Ishikawa (cell line): ENCODE measurements at regions not wholly inside any gene's neighbourhood (a gene's known extent, or its start where the extent isn't known, plus 50 kb on each side); places are given as distances from the start of the nearest gene placed in this dataset.

Experiments used
- CEBPB ChIP-seq: IDR thresholded peaks from 2 replicates; pipeline ENCODE4 v1.6.1; 2012
- CREB1 ChIP-seq: IDR thresholded peaks from 2 replicates; pipeline ENCODE4 v1.6.1; 2012; ENCODE audit warnings: low read depth
- EGR1 ChIP-seq: IDR thresholded peaks from 2 replicates; pipeline ENCODE4 v1.6.1; 2012
- EP300 ChIP-seq: IDR thresholded peaks from 2 replicates; pipeline ENCODE4 v1.6.1; 2012; ENCODE audit warnings: borderline replicate concordance
- FOXM1 ChIP-seq: IDR thresholded peaks from 2 replicates; pipeline ENCODE4 v1.6.1; 2012; ENCODE audit warnings: low read depth, borderline replicate concordance
- NFIC ChIP-seq: IDR thresholded peaks from 2 replicates; pipeline ENCODE4 v1.6.1; 2012
- RAD21 ChIP-seq: IDR thresholded peaks from 2 replicates; pipeline ENCODE4 v1.6.1; 2012; ENCODE audit warnings: low read depth
- REST ChIP-seq: IDR thresholded peaks from 2 replicates; pipeline ENCODE4 v1.6.1; 2012; ENCODE audit warnings: low read depth, mild to moderate bottlenecking
- TAF1 ChIP-seq: IDR thresholded peaks from 2 replicates; pipeline ENCODE4 v1.6.1; 2012; ENCODE audit warnings: low read depth, mild to moderate bottlenecking
- TCF12 ChIP-seq: IDR thresholded peaks from 2 replicates; pipeline ENCODE4 v1.6.1; 2012; ENCODE audit warnings: low read depth
- TEAD4 ChIP-seq: IDR thresholded peaks from 2 replicates; pipeline ENCODE4 v1.6.1; 2012
- USF1 ChIP-seq: IDR thresholded peaks from 2 replicates; pipeline ENCODE4 v1.6.1; 2012
- YY1 ChIP-seq: IDR thresholded peaks from 2 replicates; pipeline ENCODE4 v1.6.1; 2012; ENCODE audit warnings: low read depth
- ZBTB7A ChIP-seq: IDR thresholded peaks from 2 replicates; pipeline ENCODE4 v1.6.1; 2012; ENCODE audit warnings: low read depth
- TF ChIP-seq, protein P1 (sequence below): IDR thresholded peaks from 2 replicates; pipeline ENCODE4 v1.6.1; 2012

DNA sequence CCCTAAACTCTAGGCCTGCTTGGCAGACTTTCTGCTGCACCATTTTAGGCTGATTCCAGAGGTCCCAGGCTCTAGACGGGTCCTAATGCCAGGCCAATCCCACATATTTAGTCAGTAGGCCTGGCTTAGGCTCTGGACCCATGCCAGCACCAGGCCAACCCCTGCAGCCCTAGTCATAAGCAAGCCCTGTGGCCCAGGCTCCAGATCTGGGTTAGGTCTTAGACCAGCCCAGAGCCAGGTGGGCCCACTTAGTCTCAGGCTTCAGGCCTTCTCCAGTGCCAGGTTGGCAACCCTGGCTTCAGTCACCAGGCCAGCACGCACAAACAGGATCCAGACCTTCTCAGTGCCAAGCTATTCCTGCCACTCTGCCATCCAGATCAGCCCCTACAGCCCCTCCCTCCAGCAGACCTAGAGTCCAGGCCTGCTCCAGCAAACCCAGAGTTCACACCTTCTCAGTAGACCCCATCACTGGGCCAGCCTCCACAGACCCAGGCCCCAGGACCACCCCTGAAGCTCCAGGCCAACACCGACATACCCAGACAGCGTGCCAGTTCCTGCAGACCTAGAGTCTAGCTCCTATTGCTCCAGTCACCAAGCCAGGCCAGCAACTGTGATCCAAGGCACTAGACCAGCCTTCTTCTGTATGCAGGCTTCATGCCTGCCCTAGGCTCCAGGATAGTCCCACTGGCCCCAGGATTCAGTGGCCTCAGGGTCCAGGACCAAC lies 467.6 kb downstream of the RWDD3 start:
- TF ChIP-seq CREB1 (no peak), EGR1 (no peak), CEBPB (no peak), TCF12 (no peak), RAD21 (no peak), ZBTB7A (no peak)
- TF ChIP-seq, protein P1, sequence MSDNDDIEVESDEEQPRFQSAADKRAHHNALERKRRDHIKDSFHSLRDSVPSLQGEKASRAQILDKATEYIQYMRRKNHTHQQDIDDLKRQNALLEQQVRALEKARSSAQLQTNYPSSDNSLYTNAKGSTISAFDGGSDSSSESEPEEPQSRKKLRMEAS = no peak

DNA sequence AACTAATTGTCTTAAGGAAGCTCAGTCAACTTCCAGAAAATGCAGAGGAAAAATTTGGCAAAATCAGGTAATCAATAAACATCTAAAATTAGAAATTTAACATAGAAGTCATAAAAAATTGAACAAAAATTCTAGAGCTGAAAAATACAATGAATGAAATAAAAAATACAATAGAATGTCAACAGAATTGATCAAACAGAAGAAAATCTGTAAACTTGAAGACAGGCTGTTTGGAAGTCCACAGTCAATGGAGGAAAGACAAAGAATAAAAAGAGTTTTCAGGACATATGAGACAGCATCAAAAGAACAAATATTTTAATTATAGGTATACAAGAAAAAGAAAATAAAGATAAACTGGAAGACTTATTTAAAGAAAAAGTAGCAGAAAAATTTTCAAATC lies 469.0 kb downstream of the RWDD3 start:
- no peak for TF ChIP-seq REST
- no peak for TF ChIP-seq USF1
- TF ChIP-seq EGR1 = no peak
- no peak for TF ChIP-seq ZBTB7A
- TF ChIP-seq, protein P1 = no peak

DNA sequence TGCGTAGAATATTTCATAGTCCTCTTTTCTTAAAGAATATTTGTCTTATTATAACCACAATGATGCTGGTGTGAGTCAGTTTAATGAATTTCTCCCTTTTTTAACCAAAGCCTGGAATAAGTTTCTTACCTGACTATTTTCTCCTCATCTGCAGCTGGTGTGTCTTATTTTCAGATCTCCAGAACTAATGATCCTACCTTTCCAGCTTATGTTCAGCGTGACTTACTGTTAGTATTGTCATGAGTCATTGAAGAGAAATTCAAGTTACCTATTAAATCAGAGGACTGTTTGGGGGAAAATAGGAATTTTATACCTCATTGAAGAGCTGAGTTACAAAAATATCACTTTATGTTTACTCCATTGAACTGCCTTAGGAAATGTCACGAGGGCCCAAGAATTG lies 482.1 kb downstream of the RWDD3 start:
- TF ChIP-seq ZBTB7A (no peak), CEBPB (no peak), EGR1 (no peak), TCF12 (no peak), NFIC (no peak), TEAD4 (no peak), FOXM1 (no peak), TAF1 (no peak), REST (no peak), RAD21 (no peak), YY1 (no peak), EP300 (no peak), CREB1 (no peak), USF1 (no peak)
- TF ChIP-seq, protein P1 = no peak

GRCh38 chr1:95716550-95716949 lies 482.5 kb downstream of the RWDD3 start:
- no peak for TF ChIP-seq FOXM1
- no peak for TF ChIP-seq RAD21
- no peak for TF ChIP-seq EP300
- no peak for TF ChIP-seq REST
- TF ChIP-seq YY1 = no peak
- TF ChIP-seq TCF12 = no peak
- TF ChIP-seq USF1 = no peak
- TF ChIP-seq, protein P1 = no peak
